HL-60 (cell line): ENCODE measurements at regions not wholly inside any gene's neighbourhood (a gene's known extent, or its start where the extent isn't known, plus 50 kb on each side); places are given as distances from the start of the nearest gene placed in this dataset.

ENCODE experiments used
- DNase-seq, 2 experiments: peaks; one replicate each; pipeline ENCODE4 v3.0.0-alpha.2; 2010 to 2020; ENCODE audit warnings: low read depth in 1 of 2, low spot score in 1 of 2
- H3K27ac ChIP-seq: fragments of 250-450 bp; sonication (Bioruptor Pico); replicated peaks from 2 replicates; pipeline ENCODE4 v1.5.1; 2020; ENCODE audit warnings: mild to moderate bottlenecking, moderate library complexity
- H3K27me3 ChIP-seq: fragments of 250-450 bp; sonication (Bioruptor Pico); 2 replicates; pipeline ENCODE4 v1.5.1; 2021; ENCODE audit warnings: mild to moderate bottlenecking, moderate library complexity; ENCODE audit not compliant: insufficient read depth, poor library complexity, severe bottlenecking
- H3K4me3 ChIP-seq: replicated peaks from 2 replicates; pipeline ENCODE4 v1.5.1; 2011; ENCODE audit warnings: mild to moderate bottlenecking, control low read depth, low read length; ENCODE audit not compliant: insufficient read depth
- GABPA ChIP-seq: IDR thresholded peaks from 2 replicates; pipeline ENCODE4 v1.6.1; 2012; ENCODE audit warnings: low read depth
- POLR2AphosphoS5 ChIP-seq: IDR thresholded peaks from 2 replicates; pipeline ENCODE4 v1.6.1; 2012; ENCODE audit warnings: low read depth
- SPI1 ChIP-seq: IDR thresholded peaks from 2 replicates; pipeline ENCODE4 v1.6.1; 2012; ENCODE audit warnings: low read depth, mild to moderate bottlenecking, borderline replicate concordance
- TF ChIP-seq, protein P1 (sequence below): IDR thresholded peaks from 2 replicates; pipeline ENCODE4 v1.6.1; 2012; ENCODE audit warnings: low read depth; ENCODE audit not compliant: insufficient replicate concordance
- TF ChIP-seq, protein P2 (sequence below): IDR thresholded peaks from one replicate; pipeline ENCODE4 v1.5.1; 2011; ENCODE audit warnings: low read length, control low read depth, inconsistent platforms; ENCODE audit not compliant: insufficient read depth

DNA sequence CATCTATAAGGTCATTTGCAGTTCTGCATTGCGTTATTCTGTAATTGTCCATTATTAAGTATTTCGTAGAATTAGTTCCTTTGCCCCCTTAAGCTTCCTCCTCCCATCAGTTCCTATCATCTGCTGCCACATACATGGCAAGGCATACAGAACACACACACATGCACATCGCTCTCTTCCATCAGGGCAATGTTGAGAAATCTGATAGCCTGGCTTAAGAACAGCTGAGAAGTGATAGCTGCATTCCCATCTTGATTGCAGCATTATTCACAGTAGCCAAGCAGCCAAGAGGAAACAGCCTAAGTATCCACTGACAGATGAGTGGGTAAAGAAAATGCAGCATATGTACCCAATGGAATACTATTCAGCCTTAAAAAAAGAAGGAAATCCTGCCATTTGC lies 186.8 kb upstream of the CADM1 start:
- no peaks in the 10 kb centered on the region for H3K27me3 ChIP-seq
- TF ChIP-seq, protein P1, sequence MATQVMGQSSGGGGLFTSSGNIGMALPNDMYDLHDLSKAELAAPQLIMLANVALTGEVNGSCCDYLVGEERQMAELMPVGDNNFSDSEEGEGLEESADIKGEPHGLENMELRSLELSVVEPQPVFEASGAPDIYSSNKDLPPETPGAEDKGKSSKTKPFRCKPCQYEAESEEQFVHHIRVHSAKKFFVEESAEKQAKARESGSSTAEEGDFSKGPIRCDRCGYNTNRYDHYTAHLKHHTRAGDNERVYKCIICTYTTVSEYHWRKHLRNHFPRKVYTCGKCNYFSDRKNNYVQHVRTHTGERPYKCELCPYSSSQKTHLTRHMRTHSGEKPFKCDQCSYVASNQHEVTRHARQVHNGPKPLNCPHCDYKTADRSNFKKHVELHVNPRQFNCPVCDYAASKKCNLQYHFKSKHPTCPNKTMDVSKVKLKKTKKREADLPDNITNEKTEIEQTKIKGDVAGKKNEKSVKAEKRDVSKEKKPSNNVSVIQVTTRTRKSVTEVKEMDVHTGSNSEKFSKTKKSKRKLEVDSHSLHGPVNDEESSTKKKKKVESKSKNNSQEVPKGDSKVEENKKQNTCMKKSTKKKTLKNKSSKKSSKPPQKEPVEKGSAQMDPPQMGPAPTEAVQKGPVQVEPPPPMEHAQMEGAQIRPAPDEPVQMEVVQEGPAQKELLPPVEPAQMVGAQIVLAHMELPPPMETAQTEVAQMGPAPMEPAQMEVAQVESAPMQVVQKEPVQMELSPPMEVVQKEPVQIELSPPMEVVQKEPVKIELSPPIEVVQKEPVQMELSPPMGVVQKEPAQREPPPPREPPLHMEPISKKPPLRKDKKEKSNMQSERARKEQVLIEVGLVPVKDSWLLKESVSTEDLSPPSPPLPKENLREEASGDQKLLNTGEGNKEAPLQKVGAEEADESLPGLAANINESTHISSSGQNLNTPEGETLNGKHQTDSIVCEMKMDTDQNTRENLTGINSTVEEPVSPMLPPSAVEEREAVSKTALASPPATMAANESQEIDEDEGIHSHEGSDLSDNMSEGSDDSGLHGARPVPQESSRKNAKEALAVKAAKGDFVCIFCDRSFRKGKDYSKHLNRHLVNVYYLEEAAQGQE: no peak
- TF ChIP-seq, protein P2, sequence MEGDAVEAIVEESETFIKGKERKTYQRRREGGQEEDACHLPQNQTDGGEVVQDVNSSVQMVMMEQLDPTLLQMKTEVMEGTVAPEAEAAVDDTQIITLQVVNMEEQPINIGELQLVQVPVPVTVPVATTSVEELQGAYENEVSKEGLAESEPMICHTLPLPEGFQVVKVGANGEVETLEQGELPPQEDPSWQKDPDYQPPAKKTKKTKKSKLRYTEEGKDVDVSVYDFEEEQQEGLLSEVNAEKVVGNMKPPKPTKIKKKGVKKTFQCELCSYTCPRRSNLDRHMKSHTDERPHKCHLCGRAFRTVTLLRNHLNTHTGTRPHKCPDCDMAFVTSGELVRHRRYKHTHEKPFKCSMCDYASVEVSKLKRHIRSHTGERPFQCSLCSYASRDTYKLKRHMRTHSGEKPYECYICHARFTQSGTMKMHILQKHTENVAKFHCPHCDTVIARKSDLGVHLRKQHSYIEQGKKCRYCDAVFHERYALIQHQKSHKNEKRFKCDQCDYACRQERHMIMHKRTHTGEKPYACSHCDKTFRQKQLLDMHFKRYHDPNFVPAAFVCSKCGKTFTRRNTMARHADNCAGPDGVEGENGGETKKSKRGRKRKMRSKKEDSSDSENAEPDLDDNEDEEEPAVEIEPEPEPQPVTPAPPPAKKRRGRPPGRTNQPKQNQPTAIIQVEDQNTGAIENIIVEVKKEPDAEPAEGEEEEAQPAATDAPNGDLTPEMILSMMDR: no peak
- no peak for TF ChIP-seq POLR2AphosphoS5
- TF ChIP-seq SPI1: no peak
- TF ChIP-seq GABPA: no peak
- H3K27ac ChIP-seq: no peak overlapping the region
- H3K4me3 ChIP-seq: no peak overlapping the region
- DNase-seq: no peak

DNA sequence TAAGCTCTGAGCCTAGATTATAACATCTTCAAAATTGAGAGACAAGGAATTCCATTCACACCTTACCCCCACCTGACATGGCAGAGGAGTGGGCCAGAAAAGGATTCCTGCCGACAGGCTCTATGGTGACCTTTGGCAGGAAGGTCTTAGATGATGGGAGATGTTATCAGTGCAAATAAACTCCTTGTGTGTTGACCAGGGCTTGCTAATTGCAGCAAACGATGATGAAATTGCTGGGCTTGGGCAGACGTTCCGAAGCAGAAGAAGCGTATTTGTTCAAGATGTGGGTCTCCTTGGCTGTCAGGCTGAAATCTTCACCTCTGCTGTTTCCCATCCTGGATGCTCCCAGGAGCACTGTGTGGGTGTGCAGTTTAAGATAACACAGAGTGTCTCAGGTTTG lies 183.7 kb upstream of the CADM1 start:
- DNase-seq: no peak
- Histone ChIP-seq H3K27ac (no peak overlapping the region), H3K4me3 (no peak overlapping the region), H3K27me3 (no peaks in the 10 kb centered on the region)
- TF ChIP-seq GABPA (no peak), SPI1 (no peak), POLR2AphosphoS5 (no peak)
- TF ChIP-seq, protein P1: no peak
- TF ChIP-seq, protein P2: no peak

DNA sequence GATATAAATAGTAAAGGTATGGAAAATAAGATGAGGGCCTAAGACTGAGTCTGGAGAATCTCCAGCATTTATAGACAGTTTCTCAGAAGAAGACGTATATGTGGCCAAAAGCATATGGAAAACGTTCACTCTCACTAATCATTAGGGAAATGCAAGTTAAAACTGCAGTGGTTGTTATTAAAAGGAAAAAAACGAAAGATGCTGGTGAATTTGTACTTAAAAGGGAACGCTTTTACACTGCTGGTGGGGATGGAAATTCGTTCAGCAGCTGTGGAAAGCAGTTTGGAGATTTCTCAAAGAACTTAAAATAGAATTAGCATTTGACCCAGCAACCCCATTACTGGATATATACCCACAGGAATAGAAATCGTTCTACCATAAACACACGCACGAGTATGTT lies 180.5 kb upstream of the CADM1 start:
- Histone ChIP-seq H3K4me3 (no peak overlapping the region), H3K27me3 (no peaks in the 10 kb centered on the region), H3K27ac (no peak overlapping the region)
- DNase-seq: no peak
- TF ChIP-seq, protein P2: no peak
- TF ChIP-seq SPI1 (no peak), GABPA (no peak), POLR2AphosphoS5 (no peak)
- TF ChIP-seq, protein P1: no peak
